Keratinocyte (primary cell): ENCODE measurements at regions not wholly inside any gene's neighbourhood (a gene's known extent, or its start where the extent isn't known, plus 50 kb on each side); places are given as distances from the start of the nearest gene placed in this dataset.

ENCODE experiments used
- DNase-seq: peaks from one replicate; pipeline ENCODE4 v3.0.0-alpha.2; 2011; ENCODE audit warnings: low read depth, missing footprints, low spot score
- FAIRE-seq: peaks from 2 replicates; lab custom pipeline; 2011; peaks lifted over from hg19 to GRCh38; lab: Jason Lieb, UNC
- H2AFZ ChIP-seq: 2 replicates; pipeline ENCODE4 v1.6.0; 2012; ENCODE audit warnings: low read length, control low read depth, inconsistent platforms; ENCODE audit not compliant: control insufficient read depth
- H3K27ac ChIP-seq: 2 replicates; pipeline ENCODE4 v1.5.1; 2011; ENCODE audit warnings: low read length; ENCODE audit not compliant: control insufficient read depth, insufficient read depth
- H3K27me3 ChIP-seq: 3 replicates; pipeline ENCODE4 v1.6.0; 2011; ENCODE audit warnings: low read length; ENCODE audit not compliant: control insufficient read depth, insufficient read depth; ENCODE audit errors: extremely low read depth
- H3K36me3 ChIP-seq, 2 experiments: 2 replicates in 1 of 2; 3 replicates in 1 of 2; pipeline ENCODE4 v1.5.1; 2011; ENCODE audit warnings: low read length in 2 of 2, mild to moderate bottlenecking in 1 of 2; ENCODE audit not compliant: control insufficient read depth in 2 of 2, insufficient read depth in 2 of 2; ENCODE audit errors: extremely low read depth in 1 of 2
- H3K4me1 ChIP-seq: 3 replicates; pipeline ENCODE4 v1.5.1; 2011; ENCODE audit warnings: low read length; ENCODE audit not compliant: control insufficient read depth, insufficient read depth; ENCODE audit errors: extremely low read depth
- H3K4me2 ChIP-seq: 3 replicates; pipeline ENCODE4 v1.6.0; 2011; ENCODE audit warnings: low read depth, low read length; ENCODE audit not compliant: control insufficient read depth, insufficient read depth; ENCODE audit errors: extremely low read depth
- H3K4me3 ChIP-seq, 3 experiments: fragments of 200-600 bp in 1 of 3; sonication (generic) in 1 of 3; 2 replicates in 2 of 3; 3 replicates in 1 of 3; pipeline ENCODE4 v1.5.1; 2011 to 2016; ENCODE audit warnings: low read length in 3 of 3, mild to moderate bottlenecking in 3 of 3, control low read depth in 2 of 3, inconsistent platforms in 1 of 3, low read depth in 1 of 3, mixed read lengths in 1 of 3, mixed run types in 1 of 3, moderate library complexity in 1 of 3; ENCODE audit not compliant: control insufficient read depth in 2 of 3, insufficient read depth in 2 of 3; ENCODE audit errors: extremely low read depth in 1 of 3
- H3K79me2 ChIP-seq: 2 replicates; pipeline ENCODE4 v1.6.0; 2012; ENCODE audit warnings: low read length; ENCODE audit not compliant: control insufficient read depth, insufficient read depth
- H3K9ac ChIP-seq: 3 replicates; pipeline ENCODE4 v1.6.0; 2011; ENCODE audit warnings: low read length; ENCODE audit not compliant: control insufficient read depth, insufficient read depth; ENCODE audit errors: extremely low read depth
- H3K9me1 ChIP-seq: 3 replicates; pipeline ENCODE4 v1.6.0; 2011; ENCODE audit warnings: low read length; ENCODE audit not compliant: control insufficient read depth, insufficient read depth; ENCODE audit errors: extremely low read depth
- H3K9me3 ChIP-seq: 2 replicates; pipeline ENCODE4 v1.5.1; 2012; ENCODE audit warnings: low read depth, low read length; ENCODE audit not compliant: control insufficient read depth
- H4K20me1 ChIP-seq: 3 replicates; pipeline ENCODE4 v1.6.0; 2011; ENCODE audit warnings: low read length; ENCODE audit not compliant: control insufficient read depth, insufficient read depth; ENCODE audit errors: extremely low read depth
- CTCF ChIP-seq, 3 experiments: IDR thresholded peaks in 1 of 3; conservative IDR thresholded peaks in 1 of 3; optimal IDR thresholded peaks in 1 of 3; 2 replicates in 2 of 3; 3 replicates in 1 of 3; pipeline versions ENCODE3 to v1.5.1; 2011; ENCODE audit warnings: low read length in 3 of 3, mild to moderate bottlenecking in 3 of 3, moderate library complexity in 2 of 3, control low read depth in 1 of 3, inconsistent platforms in 1 of 3; ENCODE audit not compliant: insufficient read depth in 2 of 3; ENCODE audit errors: extremely low read depth in 1 of 3
- EZH2 ChIP-seq: IDR thresholded peaks from one replicate; pipeline ENCODE4 v1.6.1; 2012; ENCODE audit warnings: inconsistent platforms, mild to moderate bottlenecking, low read length, moderate library complexity
- dilution Hi-C: fragments of 300-500 bp; cut with MboI; formaldehyde crosslinking; loops from one replicate; pipeline ENCODE4 v1.7.0; 2020; ENCODE audit warnings: low sequenced_read_pairs; ENCODE audit not compliant: extremely low pct_ligation_motif_present

DNA sequence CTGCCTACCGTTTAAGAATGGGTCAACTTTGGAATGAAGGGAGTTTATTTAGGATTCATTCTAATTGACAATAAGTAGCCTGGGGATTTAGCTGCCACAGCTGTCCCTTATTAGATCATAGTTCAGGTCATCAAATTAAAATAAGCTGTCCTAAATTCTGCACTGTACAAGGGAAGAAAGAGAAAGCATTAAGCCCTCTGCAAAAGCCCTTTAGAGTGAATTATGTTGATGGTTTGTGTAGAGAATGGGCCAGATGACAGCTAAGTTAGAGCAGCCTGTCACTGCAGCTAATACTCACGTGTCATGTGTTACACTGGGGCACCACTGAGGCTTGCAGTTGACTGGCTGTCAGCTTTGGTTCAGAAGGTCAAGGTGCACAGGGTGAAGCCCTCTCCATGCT, 737.1 kb upstream of the SLC10A2 start:
- Histone ChIP-seq H3K27ac (no peak overlapping the region), H3K9ac (no peak overlapping the region), H3K4me2 (no peak overlapping the region), H3K9me1 (no peaks in the 10 kb centered on the region), H2AFZ (no peak overlapping the region), H3K4me1 (no peaks in the 10 kb centered on the region), H3K4me3 (no peak overlapping the region), H4K20me1 (no peaks in the 10 kb centered on the region), H3K27me3 (no peaks in the 10 kb centered on the region), H3K9me3 (no peaks in the 10 kb centered on the region), H3K36me3 (no peaks in the 10 kb centered on the region), H3K79me2 (no peaks in the 10 kb centered on the region)
- FAIRE-seq, result no peak
- dilution Hi-C loops, result no loop called here
- TF ChIP-seq CTCF (optimal IDR thresholded peaks at IDR 0.05 in 1 of 3, IDR thresholded peaks at IDR 0.05 in 1 of 3, conservative IDR thresholded peaks at IDR 0.05 in 1 of 3; ENCODE audit: extremely low read depth in 1 of 3, insufficient read depth in 2 of 3, low read length in 3 of 3), result no peak
- no peak for TF ChIP-seq EZH2
- DNase-seq, result no peak

DNA sequence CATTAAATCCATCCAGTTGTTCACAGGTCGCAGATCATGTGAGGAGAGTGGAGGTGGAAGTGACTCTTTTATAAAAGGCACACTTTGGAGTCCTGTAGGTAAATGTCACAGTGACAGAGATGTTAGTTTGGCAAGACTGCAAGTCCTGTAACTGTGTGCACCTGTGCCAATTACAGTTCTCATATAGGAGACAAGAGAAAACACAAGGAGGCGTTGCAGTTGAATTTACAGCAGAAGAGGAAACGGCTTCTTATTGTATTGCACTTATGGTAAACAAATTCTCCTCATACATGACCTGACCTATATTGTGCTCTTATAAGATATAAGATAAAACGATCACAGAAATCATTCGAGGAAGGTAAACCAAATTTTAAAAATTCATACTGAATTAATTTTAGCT, 732.8 kb upstream of the SLC10A2 start:
- DNase-seq, result no peak
- Histone ChIP-seq H3K9me1 (no peaks in the 10 kb centered on the region), H3K79me2 (no peaks in the 10 kb centered on the region), H4K20me1 (no peaks in the 10 kb centered on the region), H3K4me2 (no peak overlapping the region), H3K27me3 (no peaks in the 10 kb centered on the region), H2AFZ (no peak overlapping the region), H3K27ac (no peak overlapping the region), H3K36me3 (no peaks in the 10 kb centered on the region), H3K4me3 (no peak overlapping the region), H3K9me3 (no peaks in the 10 kb centered on the region), H3K9ac (no peak overlapping the region), H3K4me1 (no peaks in the 10 kb centered on the region)
- TF ChIP-seq CTCF (optimal IDR thresholded peaks at IDR 0.05 in 1 of 3, IDR thresholded peaks at IDR 0.05 in 1 of 3, conservative IDR thresholded peaks at IDR 0.05 in 1 of 3; ENCODE audit: extremely low read depth in 1 of 3, insufficient read depth in 2 of 3, low read length in 3 of 3), result no peak
- no peak for TF ChIP-seq EZH2
- dilution Hi-C loops, result no loop called here
- no peak for FAIRE-seq
